NCI-H2227 (cell line): ENCODE measurements at regions not wholly inside any gene's neighbourhood (a gene's known extent, or its start where the extent isn't known, plus 50 kb on each side); places are given as distances from the start of the nearest gene placed in this dataset.

Experiments used
- DNase-seq: peaks from one replicate; lab custom pipeline; 2025; ENCODE audit not compliant: unreplicated experiment; lab: John Stamatoyannopoulos, UW

DNA sequence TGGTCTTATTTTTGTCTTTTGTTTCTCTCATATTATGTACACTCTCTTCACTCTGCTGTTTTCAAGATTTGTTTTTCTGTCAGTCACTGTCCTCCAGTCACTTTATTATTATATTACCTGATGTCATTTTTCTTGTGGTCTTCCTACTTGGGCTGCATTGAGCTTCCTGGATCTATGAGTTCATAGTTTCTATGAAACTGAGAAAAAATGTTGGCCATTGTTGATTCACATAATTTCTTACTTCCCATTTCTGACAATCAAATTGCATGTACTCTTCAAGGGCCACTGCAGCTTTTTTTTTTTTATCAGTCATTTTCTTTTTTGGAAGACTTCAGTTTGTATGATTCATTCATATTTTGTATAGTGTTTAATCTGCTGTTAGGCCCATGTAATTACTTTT lies 1180.6 kb upstream of the GBE1 start:
- no peak for DNase-seq

GRCh38 chr3:82940124-82940523 lies 1178.7 kb upstream of the GBE1 start:
- DNase-seq, result no peak

DNA sequence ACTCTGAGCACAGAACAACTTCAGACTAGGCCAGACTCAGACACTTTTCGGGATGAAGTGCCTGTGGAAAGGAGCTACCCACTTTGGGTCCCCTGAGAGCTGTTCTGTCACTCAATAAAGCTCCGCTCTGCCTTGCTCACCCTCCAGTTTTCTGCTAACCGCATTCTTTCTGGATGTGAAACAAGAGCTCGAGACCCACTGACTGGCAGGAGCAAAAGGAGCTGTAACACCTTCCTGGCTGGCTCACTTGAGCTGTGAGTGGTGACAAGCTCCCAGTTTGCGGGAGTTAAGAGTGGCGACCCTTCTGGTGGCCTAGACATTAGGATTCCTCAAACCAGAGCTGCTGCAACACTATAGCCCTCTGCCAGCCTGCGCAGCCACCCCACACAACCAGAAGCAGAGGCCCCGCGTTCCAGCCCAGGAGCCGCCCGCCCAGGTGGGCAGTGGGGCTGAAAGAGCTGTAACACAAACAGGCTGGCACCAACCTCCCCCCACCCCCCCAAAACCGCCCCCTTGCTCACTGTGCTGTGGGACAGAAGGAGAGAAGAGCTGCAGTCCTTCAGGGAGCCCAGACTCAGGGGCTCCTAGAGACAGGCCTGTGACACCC lies 1178.1 kb upstream of the GBE1 start:
- no peak for DNase-seq

GRCh38 chr3:82938821-82939328 lies 1177.4 kb upstream of the GBE1 start:
- no peak for DNase-seq

GRCh38 chr3:82927309-82928253 lies 1166.1 kb upstream of the GBE1 start:
- no peak for DNase-seq

GRCh38 chr3:82891028-82891427 lies 1129.6 kb upstream of the GBE1 start:
- no peak for DNase-seq

DNA sequence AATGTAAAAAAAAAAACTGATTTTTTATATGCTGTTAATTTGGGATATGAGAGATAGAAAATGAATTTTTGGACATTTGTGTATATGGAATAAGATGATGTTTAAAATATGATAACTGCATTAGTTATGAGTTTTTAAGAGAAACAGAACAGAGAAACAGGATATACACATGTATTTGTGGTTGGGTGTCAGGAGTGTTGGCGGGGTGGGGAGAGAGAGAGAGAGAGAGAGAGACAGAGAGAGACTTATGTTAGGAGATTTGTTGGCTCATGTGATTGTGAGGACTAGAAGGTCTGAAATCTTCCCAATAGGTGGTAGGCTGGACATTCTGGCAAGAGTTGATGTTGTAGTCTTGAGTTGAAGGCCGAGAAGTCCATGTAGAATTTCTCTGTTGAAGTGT lies 1121.6 kb upstream of the GBE1 start:
- DNase-seq, result no peak

GRCh38 chr3:82875401-82875800 lies 1114.0 kb upstream of the GBE1 start:
- DNase-seq, result no peak

DNA sequence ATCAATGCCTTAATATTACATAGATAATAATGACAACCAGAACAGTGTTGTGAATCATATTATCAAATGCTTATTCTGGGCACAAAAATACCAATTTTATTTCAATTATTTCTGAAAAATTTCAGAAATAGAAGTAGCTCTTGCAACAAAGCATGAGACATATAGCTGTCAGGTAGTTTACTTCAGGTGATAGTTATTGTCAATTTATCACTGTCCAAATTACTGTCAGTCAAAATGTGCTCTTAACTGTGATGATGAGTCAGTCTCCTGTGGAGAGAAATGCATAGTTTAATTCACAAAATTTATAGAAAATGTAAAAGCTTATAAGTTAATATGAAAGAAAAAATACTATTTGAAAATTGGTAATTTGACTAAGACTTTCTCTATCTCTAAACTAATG lies 1078.4 kb upstream of the GBE1 start:
- DNase-seq, result no peak

DNA sequence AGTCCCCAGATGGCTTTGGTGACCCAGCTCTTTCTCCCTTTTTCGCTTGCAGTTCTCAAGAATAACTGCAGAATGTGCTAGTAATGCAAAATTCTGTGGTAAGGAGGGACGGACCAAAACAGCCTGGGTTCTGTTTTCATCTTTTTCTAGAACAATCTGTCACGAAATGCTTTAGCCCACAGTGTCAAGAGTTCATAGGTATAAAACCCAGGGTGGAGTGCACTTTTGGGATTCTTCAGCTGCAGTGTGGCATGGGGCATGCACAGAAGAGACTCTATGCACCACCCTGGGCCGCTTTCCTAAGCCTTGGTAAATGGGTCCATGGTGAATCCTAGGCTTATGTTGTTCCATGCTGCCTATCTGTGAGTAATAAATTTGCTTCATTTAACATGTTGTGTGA lies 1072.7 kb upstream of the GBE1 start:
- DNase-seq, result no peak

DNA sequence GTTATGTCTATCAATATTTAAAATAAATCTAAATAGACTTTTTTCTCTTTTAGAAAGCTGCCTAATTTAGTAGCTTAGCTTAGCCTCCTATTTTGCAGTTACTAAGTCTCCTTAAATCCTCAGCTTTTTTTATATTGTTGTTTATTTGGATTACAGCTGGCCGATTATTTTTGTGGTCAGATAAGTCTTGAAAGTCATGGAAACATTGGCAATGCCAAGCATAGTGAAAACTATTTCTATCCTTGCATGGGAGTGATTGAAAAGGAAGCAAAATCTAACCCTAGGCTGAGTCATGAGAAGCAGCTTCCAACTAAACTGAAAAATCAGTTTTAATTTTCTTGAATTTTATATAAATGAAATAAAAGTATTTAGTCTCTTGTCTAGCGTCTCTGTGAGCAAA lies 1063.0 kb upstream of the GBE1 start:
- DNase-seq, result no peak

DNA sequence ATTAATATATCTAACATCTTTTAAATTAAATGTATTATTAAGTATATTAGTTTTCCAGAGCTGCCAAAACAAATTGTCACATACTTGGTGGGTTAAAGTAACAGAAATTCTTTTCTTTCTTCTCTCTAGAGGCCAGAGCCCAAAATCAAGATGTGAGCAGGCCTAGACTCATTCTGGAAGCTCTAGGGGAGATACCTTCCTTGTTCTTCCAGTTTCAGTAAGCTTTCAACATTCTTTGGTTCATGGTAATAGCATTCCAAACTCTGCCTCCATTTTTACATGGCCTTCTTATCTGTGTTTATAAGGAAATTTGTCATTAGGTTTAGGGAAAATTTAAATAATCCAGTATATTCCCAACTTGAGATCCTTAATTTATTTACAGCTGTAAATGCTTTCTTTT lies 1054.6 kb upstream of the GBE1 start:
- no peak for DNase-seq

DNA sequence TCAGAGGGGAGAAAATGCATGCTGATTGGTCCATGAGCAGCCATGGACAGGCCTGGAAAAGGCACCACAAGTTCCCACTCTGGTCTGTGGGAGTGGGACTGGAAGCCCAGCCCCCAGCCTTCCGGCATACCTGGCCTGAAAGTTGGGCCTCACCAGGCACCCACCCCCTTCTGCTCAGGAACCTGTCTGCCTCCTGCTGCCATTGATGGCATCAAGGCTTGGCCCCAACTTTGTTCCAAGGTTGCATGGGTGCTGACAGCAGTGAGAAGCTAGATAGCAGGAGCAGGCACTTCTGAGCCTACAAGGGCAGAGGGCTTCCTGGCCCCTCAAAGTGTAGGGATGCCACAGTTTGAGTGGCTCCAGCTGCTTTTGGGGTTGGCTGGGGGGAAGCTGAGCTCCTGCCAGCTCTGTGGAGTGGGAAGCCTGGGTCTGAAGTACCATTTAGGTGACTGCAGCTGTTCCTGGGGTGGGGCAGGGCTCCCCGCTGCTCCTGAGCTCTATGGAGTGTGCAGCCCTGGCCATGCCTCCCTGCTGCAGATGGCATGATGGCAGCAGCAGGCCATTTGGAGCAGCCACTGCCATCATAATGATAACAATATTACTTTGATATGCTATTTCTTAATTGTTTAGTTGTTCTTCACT lies 1054.1 kb upstream of the GBE1 start:
- DNase-seq, result no peak

DNA sequence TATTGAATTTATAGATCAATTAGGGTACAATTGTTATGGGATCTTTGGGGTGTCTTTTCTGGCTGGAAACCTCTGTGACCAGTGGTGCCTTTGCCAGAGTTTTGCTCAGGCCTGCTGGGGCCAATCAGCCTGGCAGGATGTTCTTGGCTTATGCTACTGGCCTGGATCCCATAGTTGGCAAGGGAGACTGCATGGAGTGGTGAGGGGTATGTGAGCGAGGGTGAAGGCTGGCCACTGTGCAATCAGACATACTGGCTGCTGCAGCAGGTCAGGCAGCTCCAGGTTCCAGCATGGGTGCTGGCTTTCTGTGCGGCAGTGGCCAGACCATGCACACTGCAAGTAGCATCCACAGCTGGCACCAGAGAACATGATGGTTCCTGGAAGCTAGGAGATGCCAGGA lies 1053.2 kb upstream of the GBE1 start:
- DNase-seq, result no peak

DNA sequence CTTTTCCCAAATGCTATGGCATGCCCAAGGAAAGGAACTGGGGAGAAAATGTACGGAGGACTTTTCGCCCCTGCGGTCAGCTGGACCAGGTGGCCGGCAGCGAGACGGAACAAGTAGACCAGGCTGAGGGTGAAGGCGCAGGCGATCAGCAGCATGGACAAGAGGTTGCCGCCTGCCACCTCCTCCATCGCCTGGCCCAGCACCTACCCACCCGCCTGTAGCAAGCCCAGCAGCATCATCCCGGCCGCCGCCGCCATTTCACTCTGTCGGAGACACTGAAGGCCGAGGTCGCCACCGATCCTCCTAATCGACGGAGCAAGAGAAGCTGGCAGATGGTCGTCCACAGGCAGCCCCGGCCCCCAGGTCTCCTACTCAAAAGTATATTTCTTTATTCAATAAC lies 1046.3 kb upstream of the GBE1 start:
- DNase-seq, result no peak

DNA sequence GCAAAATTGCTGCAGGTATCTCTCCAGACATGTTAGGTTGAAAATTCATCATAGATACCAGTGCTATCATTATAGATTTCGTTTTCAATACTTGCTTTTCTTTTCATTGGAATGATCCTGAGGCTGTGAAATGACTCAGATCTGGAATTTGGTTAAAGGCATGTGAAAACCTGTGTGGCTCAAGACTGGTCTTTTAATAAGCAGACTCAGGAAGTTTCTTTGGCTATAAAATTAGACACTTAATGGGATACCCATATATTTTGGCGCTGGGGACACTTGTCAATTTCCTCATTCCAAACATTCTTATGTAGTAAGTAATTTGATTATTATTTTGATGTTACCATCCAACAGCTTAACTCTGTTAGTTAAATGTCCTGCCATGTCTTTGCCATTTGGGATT lies 1041.1 kb upstream of the GBE1 start:
- no peak for DNase-seq

DNA sequence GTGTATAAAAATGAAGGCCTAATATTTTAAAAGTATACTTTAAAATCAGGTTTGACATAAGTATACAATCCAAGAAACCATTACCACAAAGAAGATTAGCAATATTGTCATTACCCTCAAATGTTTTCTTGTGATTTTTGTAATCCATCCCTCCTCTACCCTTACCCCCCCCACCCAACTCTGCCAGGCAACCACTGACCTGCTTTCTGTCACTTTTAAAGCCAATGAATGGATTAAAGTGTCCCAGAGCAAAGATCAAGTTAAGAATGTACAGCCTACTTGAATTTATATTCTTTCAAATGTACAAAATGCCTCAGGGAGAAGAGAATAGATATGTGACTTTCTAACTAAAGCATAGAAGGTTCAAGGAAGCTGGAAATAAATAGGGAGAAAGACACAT lies 1038.8 kb upstream of the GBE1 start:
- DNase-seq, result no peak

GRCh38 chr3:82796765-82797164 lies 1035.3 kb upstream of the GBE1 start:
- no peak for DNase-seq

GRCh38 chr3:82791241-82791640 lies 1029.8 kb upstream of the GBE1 start:
- no peak for DNase-seq

- DNase-seq, result no peak
These were observed 1029.1 kb upstream of the GBE1 start for GRCh38 chr3:82790307-82791097.

DNA sequence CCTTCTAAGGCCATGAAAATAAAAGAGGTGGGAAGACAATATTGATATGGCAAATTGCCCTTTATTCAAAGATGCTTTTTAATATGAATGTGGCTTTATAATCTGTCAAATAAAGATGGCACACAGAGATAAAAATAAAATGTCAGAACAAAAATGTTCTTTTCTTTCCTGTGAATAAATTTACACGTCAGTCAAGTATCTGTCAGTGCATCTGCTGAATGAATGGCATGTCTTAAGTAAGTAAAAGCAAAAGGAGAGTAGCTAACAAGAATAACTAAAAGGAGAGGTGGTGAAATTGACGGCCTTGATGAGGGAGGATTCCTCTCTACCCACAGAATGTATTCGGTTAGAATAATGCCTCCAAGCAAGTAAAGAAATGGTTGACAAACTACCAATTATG lies 1021.7 kb upstream of the GBE1 start:
- no peak for DNase-seq
